SK-N-SH (cell line): ENCODE measurements at regions not wholly inside any gene's neighbourhood (a gene's known extent, or its start where the extent isn't known, plus 50 kb on each side); places are given as distances from the start of the nearest gene placed in this dataset.

ENCODE experiments used
- CTCF ChIA-PET: fragments of 300-600, 350-600 bp; formaldehyde crosslinking; extraction: SDS; loops from one replicate; lab custom pipeline; 2021; lab: Yijun Ruan, JAX
- POLR2A ChIA-PET: fragments of 350-600 bp; sonication (Branson Sonifier 250); formaldehyde crosslinking; extraction: SDS; loops from one replicate; lab custom pipeline; 2020; ENCODE audit warnings: antibody characterized with exemption, inconsistent platforms; lab: Yijun Ruan, JAX
- DNase-seq: peaks from one replicate; pipeline ENCODE4 v3.0.0; 2012
- H2AFZ ChIP-seq: fragments of 200-600 bp; sonication (generic); 2 replicates; pipeline ENCODE4 v1.8.1; 2016; ENCODE audit warnings: antibody characterized with exemption, mild to moderate bottlenecking, low read depth
- H3F3A ChIP-seq: fragments of 200-600 bp; sonication (generic); replicated peaks from 2 replicates; pipeline ENCODE3; 2016; ENCODE audit warnings: antibody characterized with exemption, mild to moderate bottlenecking; ENCODE audit not compliant: insufficient read depth
- H3K27ac ChIP-seq, 2 experiments: fragments of 200-500 bp in 1 of 2; fragments of 200-600 bp in 1 of 2; sonication (Bioruptor generic) in 1 of 2; sonication (generic), shearing (Covaris generic) in 1 of 2; 2 replicates each; pipeline versions ENCODE4 v1.5.1 to v1.6.1; 2014 to 2016; ENCODE audit warnings: low read depth in 2 of 2, inconsistent platforms in 1 of 2, low read length in 1 of 2, mild to moderate bottlenecking in 1 of 2, mixed read lengths in 1 of 2
- H3K27me3 ChIP-seq: fragments of 200-600 bp; sonication (generic), shearing (Covaris generic); 2 replicates; pipeline ENCODE4 v1.6.1; 2016; ENCODE audit warnings: mixed run types; ENCODE audit not compliant: insufficient read depth
- H3K36me3 ChIP-seq, 2 experiments: fragments of 200-500 bp in 1 of 2; fragments of 200-600 bp in 1 of 2; sonication (Bioruptor generic) in 1 of 2; sonication (generic) in 1 of 2; replicated peaks in 1 of 2; 2 replicates each; pipeline versions ENCODE3 to v1.5.1; 2014 to 2016; ENCODE audit warnings: low read length in 1 of 2, mild to moderate bottlenecking in 1 of 2; ENCODE audit not compliant: insufficient read depth in 2 of 2, control insufficient read depth in 1 of 2
- H3K4me1 ChIP-seq, 2 experiments: fragments of 200-500 bp in 1 of 2; fragments of 200-600 bp in 1 of 2; sonication (Bioruptor generic) in 1 of 2; sonication (generic), shearing (Covaris generic) in 1 of 2; 2 replicates each; pipeline versions ENCODE4 v1.5.1 to v1.6.1; 2014 to 2016; ENCODE audit warnings: low read depth in 1 of 2, low read length in 1 of 2, mixed run types in 1 of 2; ENCODE audit not compliant: insufficient read depth in 2 of 2, control insufficient read depth in 1 of 2
- H3K4me2 ChIP-seq: fragments of 200-600 bp; sonication (generic), shearing (Covaris generic); 2 replicates; pipeline ENCODE4 v1.6.1; 2017; ENCODE audit warnings: mixed run types
- H3K4me3 ChIP-seq, 2 experiments: fragments of 200-500 bp in 1 of 2; fragments of 200-600 bp in 1 of 2; sonication (Bioruptor generic) in 1 of 2; sonication (generic), shearing (Covaris generic) in 1 of 2; 2 replicates each; pipeline versions ENCODE4 v1.5.1 to v1.8.1; 2014 to 2016; ENCODE audit warnings: low read depth in 2 of 2, inconsistent platforms in 1 of 2, low read length in 1 of 2, mild to moderate bottlenecking in 1 of 2, mixed read lengths in 1 of 2, moderate library complexity in 1 of 2
- H3K79me2 ChIP-seq: fragments of 200-600 bp; sonication (generic); 2 replicates; pipeline ENCODE4 v1.8.1; 2017; ENCODE audit warnings: mild to moderate bottlenecking; ENCODE audit not compliant: insufficient read depth
- H3K9ac ChIP-seq: fragments of 200-600 bp; sonication (generic); 2 replicates; pipeline ENCODE4 v1.6.1; 2017; ENCODE audit warnings: mixed run types
- H3K9me2 ChIP-seq: fragments of 200-600 bp; sonication (generic); 2 replicates; pipeline ENCODE4 v1.6.1; 2017; ENCODE audit warnings: mixed run types
- H3K9me3 ChIP-seq: fragments of 200-600 bp; sonication (generic); 2 replicates; pipeline ENCODE4 v1.6.1; 2017; ENCODE audit warnings: mixed run types, mild to moderate bottlenecking, moderate library complexity
- H4K20me1 ChIP-seq: fragments of 200-600 bp; sonication (generic); 2 replicates; pipeline ENCODE4 v1.6.1; 2017; ENCODE audit warnings: mild to moderate bottlenecking, mixed run types; ENCODE audit not compliant: insufficient read depth
- CHD2 ChIP-seq: fragments of 150-350 bp; IDR thresholded peaks from 2 replicates; pipeline ENCODE4 v1.6.1; 2018; ENCODE audit warnings: low read length; ENCODE audit not compliant: partially characterized antibody
- ELF1 ChIP-seq: IDR thresholded peaks from 2 replicates; pipeline ENCODE4 v1.4.0; 2012
- EZH2phosphoT487 ChIP-seq: fragments of 200-600 bp; sonication (generic); IDR thresholded peaks from 2 replicates; pipeline ENCODE4 v1.6.1; 2017; ENCODE audit warnings: low read depth, mixed run types, mild to moderate bottlenecking, antibody characterized with exemption, moderate library complexity, borderline replicate concordance
- FOSL2 ChIP-seq: IDR thresholded peaks from 2 replicates; pipeline ENCODE4 v1.4.0; 2012; ENCODE audit warnings: low read depth, mild to moderate bottlenecking, moderate library complexity, borderline replicate concordance
- FOXM1 ChIP-seq: IDR thresholded peaks from 2 replicates; pipeline ENCODE4 v1.4.0; 2012; ENCODE audit warnings: low read depth, mild to moderate bottlenecking
- GATA2 ChIP-seq: sonication (generic); formaldehyde crosslinking; IDR thresholded peaks from 2 replicates; pipeline ENCODE4 v1.5.0; 2020; ENCODE audit warnings: mild to moderate bottlenecking, missing genetic modification reagents
- IRF3 ChIP-seq: fragments of 150-350 bp; IDR thresholded peaks from 2 replicates; pipeline ENCODE4 v1.6.1; 2016; ENCODE audit warnings: mild to moderate bottlenecking, low read depth, low read length
- MEF2A ChIP-seq: IDR thresholded peaks from 2 replicates; pipeline ENCODE4 v1.4.0; 2012; ENCODE audit warnings: low read depth, borderline replicate concordance
- MXI1 ChIP-seq: IDR thresholded peaks from 2 replicates; pipeline ENCODE4 v1.6.1; 2012; ENCODE audit warnings: mild to moderate bottlenecking, low read depth, low read length, improper control_type of control experiment
- PBX3 ChIP-seq: IDR thresholded peaks from 2 replicates; pipeline ENCODE4; 2012
- POLR2AphosphoS5 ChIP-seq: IDR thresholded peaks from 2 replicates; pipeline ENCODE4 v1.6.1; 2012; ENCODE audit warnings: low read depth, low read length
- RAD21 ChIP-seq: IDR thresholded peaks from 2 replicates; pipeline ENCODE4 v1.6.1; 2012; ENCODE audit warnings: mild to moderate bottlenecking, low read length
- RFX5 ChIP-seq: IDR thresholded peaks from 2 replicates; pipeline ENCODE4 v1.6.1; 2012; ENCODE audit warnings: mild to moderate bottlenecking, improper control_type of control experiment, low read length
- RXRA ChIP-seq: IDR thresholded peaks from 2 replicates; pipeline ENCODE4 v1.4.0; 2012; ENCODE audit warnings: low read depth, mild to moderate bottlenecking, borderline replicate concordance
- SIN3A ChIP-seq: IDR thresholded peaks from 2 replicates; pipeline ENCODE4 v1.6.1; 2012; ENCODE audit warnings: low read depth, mild to moderate bottlenecking, low read length, moderate library complexity, borderline replicate concordance
- TCF12 ChIP-seq: IDR thresholded peaks from 2 replicates; pipeline ENCODE4 v1.4.0; 2012
- TEAD4 ChIP-seq: IDR thresholded peaks from 2 replicates; pipeline ENCODE4 v1.4.0; 2012; ENCODE audit warnings: mild to moderate bottlenecking, borderline replicate concordance; ENCODE audit not compliant: insufficient read depth
- WGBS: methylation state at CpG from one replicate; pipeline ENCODE4 v1.1.6; 2017; ENCODE audit warnings: low lambda C conversion rate; 5-methylcytosine and 5-hydroxymethylcytosine counted together
- TF ChIP-seq, protein P1 (sequence below): IDR thresholded peaks from 2 replicates; pipeline ENCODE4 v1.4.0; 2012; ENCODE audit warnings: low read depth, borderline replicate concordance

- Histone ChIP-seq H3K36me3 (no peaks in the 10 kb centered on the region), H3K9ac (no peak overlapping the region), H3K27me3 (no peaks in the 10 kb centered on the region), H3K4me3 (no peak overlapping the region), H2AFZ (no peak overlapping the region), H4K20me1 (no peaks in the 10 kb centered on the region), H3K27ac (peak overlapping the region in 1 of 2 experiments; percentile 95; a peak in 2 of 4 replicates), H3K9me2 (no peaks in the 10 kb centered on the region), H3K4me2 (no peak overlapping the region), H3F3A (no peaks in the 10 kb centered on the region), H3K4me1 (peaks cover 0 to 25% of the 10 kb centered on the region in 2 experiments; a peak in 2 of 4 replicates), H3K9me3 (no peaks in the 10 kb centered on the region), H3K79me2 (no peaks in the 10 kb centered on the region)
- ChIA-PET CTCF (interaction anchor here (0.6 kb wide), 2 partner anchors 15 to 239 kb away, joined by 3 read pairs; no protein-coding TSS in a partner anchor), POLR2A (interaction anchor here (0.8 kb wide), 1 partner anchor 12 kb away, joined by 3 read pairs; no protein-coding TSS in a partner anchor)
- 32% methylated on average over 1 of the region's 1 CpG for WGBS
- TF ChIP-seq EZH2phosphoT487 (no peak), MEF2A (no peak), FOXM1 (no peak), PBX3 (no peak), GATA2 (CRISPR knock-in tag) (no peak), CHD2 (no peak), SIN3A (no peak), RXRA (no peak), POLR2AphosphoS5 (no peak), FOSL2 (no peak), RAD21 (no peak), IRF3 (no peak), TEAD4 (no peak), RFX5 (no peak), TCF12 (no peak), ELF1 (no peak), MXI1 (no peak)
- TF ChIP-seq, protein P1, sequence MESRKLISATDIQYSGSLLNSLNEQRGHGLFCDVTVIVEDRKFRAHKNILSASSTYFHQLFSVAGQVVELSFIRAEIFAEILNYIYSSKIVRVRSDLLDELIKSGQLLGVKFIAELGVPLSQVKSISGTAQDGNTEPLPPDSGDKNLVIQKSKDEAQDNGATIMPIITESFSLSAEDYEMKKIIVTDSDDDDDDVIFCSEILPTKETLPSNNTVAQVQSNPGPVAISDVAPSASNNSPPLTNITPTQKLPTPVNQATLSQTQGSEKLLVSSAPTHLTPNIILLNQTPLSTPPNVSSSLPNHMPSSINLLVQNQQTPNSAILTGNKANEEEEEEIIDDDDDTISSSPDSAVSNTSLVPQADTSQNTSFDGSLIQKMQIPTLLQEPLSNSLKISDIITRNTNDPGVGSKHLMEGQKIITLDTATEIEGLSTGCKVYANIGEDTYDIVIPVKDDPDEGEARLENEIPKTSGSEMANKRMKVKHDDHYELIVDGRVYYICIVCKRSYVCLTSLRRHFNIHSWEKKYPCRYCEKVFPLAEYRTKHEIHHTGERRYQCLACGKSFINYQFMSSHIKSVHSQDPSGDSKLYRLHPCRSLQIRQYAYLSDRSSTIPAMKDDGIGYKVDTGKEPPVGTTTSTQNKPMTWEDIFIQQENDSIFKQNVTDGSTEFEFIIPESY: no peak
- DNase-seq: no peak
These were observed 111.0 kb upstream of the SLIT3 start for GRCh38 chr5:169411786-169412430.
